ENCODE measurements at regions not wholly inside any gene's neighbourhood (a gene's known extent, or its start where the extent isn't known, plus 50 kb on each side); places are given as distances from the start of the nearest gene placed in this dataset.

GRCh38 chr6:48027704-48028435, 83.1 kb downstream of the PTCHD4 start:
- TF ChIP-seq CTCF (IDR thresholded peaks at IDR 0.05) (no peak), YY1 (IDR thresholded peaks at IDR 0.05; ENCODE audit: low read depth) (no peak), TAF1 (IDR thresholded peaks at IDR 0.05; ENCODE audit: borderline replicate concordance, low read depth, low read length) (no peak), ZBTB33 (IDR thresholded peaks at IDR 0.05; ENCODE audit: borderline replicate concordance, low read depth) (no peak), RAD21 (IDR thresholded peaks at IDR 0.05; ENCODE audit: low read length) (no peak), ELF1 (IDR thresholded peaks at IDR 0.05) (no peak), NFIC (IDR thresholded peaks at IDR 0.05; ENCODE audit: borderline replicate concordance) (no peak), EZH2phosphoT487 (IDR thresholded peaks at IDR 0.05; ENCODE audit: borderline replicate concordance, low read depth) (no peak)

All from SK-N-SH (cell line).